SKM-1 treated with dmso at 0.1 percent for 144 hours (cell line): ENCODE measurements at regions not wholly inside any gene's neighbourhood (a gene's known extent, or its start where the extent isn't known, plus 50 kb on each side); places are given as distances from the start of the nearest gene placed in this dataset.

Source experiments
- DNase-seq: peaks from one replicate; lab custom pipeline; 2025; ENCODE audit not compliant: unreplicated experiment; lab: John Stamatoyannopoulos, UW

GRCh38 chr11:116194156-116194904 lies 578.5 kb downstream of the BUD13 start:
- DNase-seq = no peak

- DNase-seq = no peak
Measured at GRCh38 chr11:116193321-116194131, 579.3 kb downstream of the BUD13 start.

GRCh38 chr11:116192509-116193210 lies 580.1 kb downstream of the BUD13 start:
- no peak for DNase-seq

- no peak for DNase-seq
Measured at GRCh38 chr11:116190861-116191260, 581.9 kb downstream of the BUD13 start.

- DNase-seq = no peak
Measured at GRCh38 chr11:116189408-116190170, 583.2 kb downstream of the BUD13 start.

- no peak for DNase-seq
Measured at GRCh38 chr11:116188350-116188749, 584.4 kb downstream of the BUD13 start.

GRCh38 chr11:116187026-116187425 lies 585.8 kb downstream of the BUD13 start:
- DNase-seq = no peak

GRCh38 chr11:116185551-116185950 lies 587.2 kb downstream of the BUD13 start:
- DNase-seq = no peak

- DNase-seq = no peak
Measured at GRCh38 chr11:116184763-116185162, 588.0 kb downstream of the BUD13 start.

GRCh38 chr11:116182356-116182966 lies 590.3 kb downstream of the BUD13 start:
- no peak for DNase-seq

- DNase-seq = no peak
Measured at GRCh38 chr11:116180806-116181600, 591.8 kb downstream of the BUD13 start.

- no peak for DNase-seq
Measured at GRCh38 chr11:116179401-116179800, 593.4 kb downstream of the BUD13 start.

- no peak for DNase-seq
Measured at GRCh38 chr11:116177521-116178210, 595.1 kb downstream of the BUD13 start.

GRCh38 chr11:116176484-116177005 lies 596.2 kb downstream of the BUD13 start:
- no peak for DNase-seq

GRCh38 chr11:116175707-116176106 lies 597.1 kb downstream of the BUD13 start:
- DNase-seq = no peak

GRCh38 chr11:116173941-116174911 lies 598.6 kb downstream of the BUD13 start:
- no peak for DNase-seq

GRCh38 chr11:116173506-116173905 lies 599.3 kb downstream of the BUD13 start:
- DNase-seq = no peak

GRCh38 chr11:116172851-116173250 lies 599.9 kb downstream of the BUD13 start:
- no peak for DNase-seq
